ENCODE measurements at regions not wholly inside any gene's neighbourhood (a gene's known extent, or its start where the extent isn't known, plus 50 kb on each side); places are given as distances from the start of the nearest gene placed in this dataset.

- no peaks in the 10 kb centered on the region for H3K9me3 Mint-ChIP-seq (ENCODE audit: unreplicated experiment)
- H3K4me1 Mint-ChIP-seq (ENCODE audit: unreplicated experiment), result no peaks in the 10 kb centered on the region
- no peak overlapping the region for H3K4me3 Mint-ChIP-seq (ENCODE audit: unreplicated experiment)
- DNase-seq (ENCODE audit: extremely low spot score, unreplicated experiment), result no peak
- H3K27ac Mint-ChIP-seq (ENCODE audit: unreplicated experiment), result no peak overlapping the region
- no peak for TF ChIP-seq CTCF (IDR thresholded peaks at IDR 0.05)
- H3K27me3 Mint-ChIP-seq (ENCODE audit: unreplicated experiment), result peaks cover 2% of the 10 kb centered on the region
- no peaks in the 10 kb centered on the region for H3K36me3 Mint-ChIP-seq (ENCODE audit: unreplicated experiment)
These were observed 841.5 kb upstream of the TMEM132C start for GRCh38 chr12:127425474-127425873.

- Mint-ChIP-seq H3K27me3 (ENCODE audit: unreplicated experiment) (peaks cover 4% of the 10 kb centered on the region), H3K4me3 (ENCODE audit: unreplicated experiment) (no peak overlapping the region), H3K4me1 (ENCODE audit: unreplicated experiment) (no peaks in the 10 kb centered on the region), H3K9me3 (ENCODE audit: unreplicated experiment) (no peaks in the 10 kb centered on the region), H3K27ac (ENCODE audit: unreplicated experiment) (no peak overlapping the region), H3K36me3 (ENCODE audit: unreplicated experiment) (no peaks in the 10 kb centered on the region)
- DNase-seq (ENCODE audit: extremely low spot score, unreplicated experiment), result no peak
- TF ChIP-seq CTCF (IDR thresholded peaks at IDR 0.05), result no peak
These were observed 838.5 kb upstream of the TMEM132C start for GRCh38 chr12:127428420-127428819.

GRCh38 chr12:127429551-127430285, 837.3 kb upstream of the TMEM132C start:
- H3K36me3 Mint-ChIP-seq (ENCODE audit: unreplicated experiment), result no peaks in the 10 kb centered on the region
- H3K9me3 Mint-ChIP-seq (ENCODE audit: unreplicated experiment), result no peaks in the 10 kb centered on the region
- DNase-seq (ENCODE audit: extremely low spot score, unreplicated experiment), result no peak
- H3K27ac Mint-ChIP-seq (ENCODE audit: unreplicated experiment), result no peak overlapping the region
- TF ChIP-seq CTCF (IDR thresholded peaks at IDR 0.05), result no peak
- peaks cover 9% of the 10 kb centered on the region for H3K27me3 Mint-ChIP-seq (ENCODE audit: unreplicated experiment)
- no peaks in the 10 kb centered on the region for H3K4me1 Mint-ChIP-seq (ENCODE audit: unreplicated experiment)
- H3K4me3 Mint-ChIP-seq (ENCODE audit: unreplicated experiment), result no peak overlapping the region

- H3K36me3 Mint-ChIP-seq (ENCODE audit: unreplicated experiment), result no peaks in the 10 kb centered on the region
- no peaks in the 10 kb centered on the region for H3K9me3 Mint-ChIP-seq (ENCODE audit: unreplicated experiment)
- no peak overlapping the region for H3K4me3 Mint-ChIP-seq (ENCODE audit: unreplicated experiment)
- no peak for TF ChIP-seq CTCF (IDR thresholded peaks at IDR 0.05)
- H3K27ac Mint-ChIP-seq (ENCODE audit: unreplicated experiment), result no peak overlapping the region
- no peaks in the 10 kb centered on the region for H3K4me1 Mint-ChIP-seq (ENCODE audit: unreplicated experiment)
- DNase-seq (ENCODE audit: extremely low spot score, unreplicated experiment), result no peak
- H3K27me3 Mint-ChIP-seq (ENCODE audit: unreplicated experiment), result peaks cover 10% of the 10 kb centered on the region
These were observed 836.6 kb upstream of the TMEM132C start for GRCh38 chr12:127430401-127430800.

- Mint-ChIP-seq H3K27ac (ENCODE audit: unreplicated experiment) (no peak overlapping the region), H3K27me3 (ENCODE audit: unreplicated experiment) (peaks cover 11% of the 10 kb centered on the region), H3K9me3 (ENCODE audit: unreplicated experiment) (no peaks in the 10 kb centered on the region), H3K4me1 (ENCODE audit: unreplicated experiment) (no peaks in the 10 kb centered on the region), H3K4me3 (ENCODE audit: unreplicated experiment) (no peak overlapping the region), H3K36me3 (ENCODE audit: unreplicated experiment) (no peaks in the 10 kb centered on the region)
- no peak for TF ChIP-seq CTCF (IDR thresholded peaks at IDR 0.05)
- no peak for DNase-seq (ENCODE audit: extremely low spot score, unreplicated experiment)
These were observed 835.8 kb upstream of the TMEM132C start for GRCh38 chr12:127431177-127431576.

All from osteocyte (in vitro differentiated cells).